NCI-H82 (cell line): ENCODE measurements at regions not wholly inside any gene's neighbourhood (a gene's known extent, or its start where the extent isn't known, plus 50 kb on each side); places are given as distances from the start of the nearest gene placed in this dataset.
A peak's percentile ranks its signal among the peaks of the same experiment; 100 is the strongest.

ENCODE experiments used
- DNase-seq: peaks from one replicate; lab custom pipeline; 2025; lab: John Stamatoyannopoulos, UW

GRCh38 chr1:4424254-4424653 is 230.2 kb upstream of the AJAP1 start:
- DNase-seq, result no peak

GRCh38 chr1:4424766-4425165 is 229.6 kb upstream of the AJAP1 start:
- no peak for DNase-seq

DNA sequence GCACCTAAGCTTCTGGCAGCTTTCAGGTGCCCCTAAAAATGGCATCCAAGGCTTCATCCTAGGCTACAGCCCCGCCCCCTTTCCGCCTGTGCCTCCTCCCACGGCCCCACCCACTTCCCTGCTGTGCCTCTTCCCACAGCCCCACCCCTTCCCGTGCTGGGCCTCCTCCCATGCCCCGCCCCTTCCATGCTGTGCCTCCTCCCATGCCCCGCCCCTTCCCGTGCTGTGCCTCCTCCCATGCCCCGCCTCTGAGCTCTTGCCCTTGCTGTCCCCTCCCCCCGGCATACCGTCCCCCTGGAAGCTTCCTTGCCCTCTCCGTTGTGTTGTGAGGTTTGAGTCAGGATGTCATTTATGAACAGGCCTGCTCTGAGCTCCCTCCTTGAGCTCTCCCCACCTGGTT is 228.5 kb upstream of the AJAP1 start:
- peak; percentile 50 for DNase-seq

- no peak for DNase-seq
These were observed 225.7 kb upstream of the AJAP1 start for GRCh38 chr1:4428711-4429110.

DNA sequence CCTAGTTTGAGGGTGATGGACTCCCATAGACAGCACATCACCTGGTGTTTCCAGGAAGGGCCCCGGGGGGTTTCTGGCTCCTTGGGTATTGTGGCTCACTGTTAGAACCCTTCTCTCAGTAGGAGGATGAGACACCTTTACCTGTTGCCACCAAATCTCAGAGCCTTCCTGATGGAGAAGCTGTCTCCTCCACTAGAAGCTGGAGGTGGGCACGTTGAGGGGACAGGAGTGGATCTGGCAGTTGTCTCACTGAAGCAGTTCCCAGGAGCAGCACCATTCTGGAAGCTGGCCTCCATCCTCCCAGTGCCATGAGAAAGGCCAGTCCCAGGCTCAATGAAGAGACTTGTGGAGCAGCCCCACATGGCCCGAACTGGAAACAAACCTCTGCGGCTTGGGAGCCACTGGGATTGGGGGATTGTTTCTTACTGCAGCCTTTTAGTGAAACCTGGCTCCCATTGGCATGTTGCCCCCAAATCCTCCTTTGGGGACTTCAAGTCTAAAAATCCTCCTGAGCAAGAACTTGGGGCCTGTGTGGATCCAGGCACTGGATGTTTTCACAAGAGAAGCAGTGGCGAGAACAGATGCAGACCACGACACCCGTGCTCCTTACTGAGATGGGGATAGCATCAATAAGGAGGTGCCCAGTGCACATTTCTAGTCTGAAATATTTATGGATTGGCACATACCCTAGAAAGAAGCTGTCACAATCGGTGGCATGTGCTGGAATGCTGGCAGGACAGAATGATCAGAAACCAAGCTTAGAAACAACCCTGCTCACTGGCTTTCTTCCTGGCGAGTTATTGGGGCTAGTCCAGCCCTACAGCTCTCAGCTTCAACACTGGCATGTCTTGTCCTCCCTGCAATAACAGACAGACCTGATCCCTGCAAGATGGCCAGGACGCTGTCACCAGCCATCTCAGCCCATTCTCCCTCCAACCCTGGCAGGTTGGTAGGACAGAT is 223.7 kb upstream of the AJAP1 start:
- no peak for DNase-seq

DNA sequence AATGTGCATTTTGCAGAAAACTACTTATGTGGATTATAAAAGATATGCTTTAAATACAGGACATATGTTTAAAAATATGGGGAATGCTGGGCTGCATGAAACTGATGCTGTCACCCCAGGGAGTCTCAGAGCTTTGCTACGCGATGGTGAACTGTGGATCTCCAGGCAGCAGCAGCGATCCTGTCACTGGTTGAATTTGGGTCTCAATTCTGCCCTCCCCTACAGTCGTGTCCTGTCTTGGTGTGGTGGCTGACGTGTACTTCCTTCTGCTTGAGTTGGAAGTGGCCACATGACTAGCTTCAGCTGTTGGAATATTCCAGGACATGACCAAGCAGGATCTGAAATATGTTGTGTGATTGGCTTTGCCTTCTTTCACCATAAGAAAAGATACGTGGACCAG is 222.9 kb upstream of the AJAP1 start:
- no peak for DNase-seq

DNA sequence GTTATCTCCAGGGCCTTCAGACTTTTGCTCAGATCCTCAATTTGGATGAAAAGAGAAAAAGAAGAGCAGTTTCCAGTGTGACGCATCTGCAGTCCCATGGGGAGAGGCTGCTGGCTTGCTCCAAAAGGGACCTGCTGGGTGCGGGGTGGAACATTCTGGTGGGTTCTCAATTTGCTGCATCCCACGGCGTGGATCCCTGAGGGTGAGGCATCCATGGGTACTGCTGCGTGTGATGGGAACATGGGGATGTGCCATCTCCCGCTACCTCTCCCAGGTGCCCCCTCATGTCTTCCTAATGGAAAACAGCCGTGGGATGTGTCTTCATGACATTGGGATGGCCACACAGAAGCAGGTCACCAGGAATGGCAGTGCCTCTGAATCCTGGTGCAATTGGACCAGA is 221.3 kb upstream of the AJAP1 start:
- no peak for DNase-seq

- DNase-seq, result no peak
These were observed 210.3 kb upstream of the AJAP1 start for GRCh38 chr1:4444086-4444485.

DNA sequence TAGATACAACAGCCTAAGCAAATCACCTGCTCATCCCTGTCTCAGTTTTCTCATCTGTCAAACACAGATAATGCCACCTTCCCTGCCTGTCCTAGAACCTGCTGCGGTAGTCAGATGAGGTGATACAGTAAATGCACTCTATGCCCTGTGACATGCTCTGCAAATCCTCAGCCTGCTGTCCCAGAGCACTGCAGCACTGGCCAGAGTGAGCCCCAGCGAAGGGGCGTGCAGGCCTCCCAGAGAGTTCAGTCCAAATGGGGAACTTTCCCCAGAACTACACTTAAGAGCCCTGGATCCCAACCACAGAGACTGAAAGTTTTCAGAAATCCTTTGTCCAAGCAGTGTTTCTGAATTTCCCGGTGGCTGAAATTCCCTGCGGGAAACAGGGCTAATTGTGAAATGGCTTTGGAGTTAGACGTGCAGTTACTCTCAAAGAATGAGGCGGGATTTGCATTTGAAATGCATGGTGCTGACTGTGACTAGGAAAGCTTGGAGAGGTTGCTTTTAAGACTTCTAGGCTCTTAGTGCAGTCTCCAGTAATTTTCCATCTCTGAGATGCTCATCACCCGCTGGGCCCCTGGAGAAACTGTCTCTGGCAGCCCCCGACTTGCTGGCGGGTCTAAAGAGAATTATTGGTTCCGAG is 206.5 kb upstream of the AJAP1 start:
- DNase-seq, result no peak

- no peak for DNase-seq
These were observed 204.4 kb upstream of the AJAP1 start for GRCh38 chr1:4449972-4450371.

DNA sequence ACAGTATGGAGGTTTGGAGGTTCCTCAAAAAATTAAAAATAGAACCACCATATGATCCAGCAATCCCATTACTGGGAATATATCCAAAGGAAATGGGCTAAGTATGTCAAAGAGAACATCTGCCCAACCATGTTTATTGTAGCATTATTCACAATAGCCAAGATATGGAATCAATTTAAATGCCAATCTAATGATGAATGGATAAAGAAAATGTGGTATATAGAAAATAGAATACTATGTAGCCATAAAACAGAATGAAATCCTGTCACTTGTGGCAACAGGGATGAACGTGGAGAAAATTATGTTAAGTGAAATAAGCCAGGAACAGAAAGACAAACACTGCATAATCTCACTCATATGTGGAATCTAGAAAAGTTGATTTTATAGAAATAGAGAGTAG is 201.7 kb upstream of the AJAP1 start:
- DNase-seq, result no peak

DNA sequence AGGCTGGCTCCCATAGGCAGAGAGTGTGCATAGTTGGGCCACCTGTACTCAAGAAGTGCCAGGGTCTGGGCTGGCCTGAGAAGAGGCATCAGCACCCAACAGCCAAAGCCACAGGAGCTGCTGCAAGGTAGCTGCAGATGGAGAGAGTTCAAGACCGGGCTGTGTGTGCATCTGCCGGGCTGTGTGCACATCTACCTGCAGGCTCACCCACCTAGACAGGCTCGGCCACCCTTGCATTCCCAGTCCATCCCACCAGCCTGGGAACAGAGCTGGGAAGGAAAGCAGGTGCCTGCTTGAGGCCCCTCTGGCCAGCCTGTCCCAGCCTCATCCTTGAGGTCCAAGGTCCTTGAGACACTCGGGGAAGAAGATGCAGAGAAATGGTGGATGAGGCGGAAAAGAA is 194.4 kb upstream of the AJAP1 start:
- DNase-seq, result no peak

- no peak for DNase-seq
These were observed 193.8 kb upstream of the AJAP1 start for GRCh38 chr1:4460651-4461050.

DNA sequence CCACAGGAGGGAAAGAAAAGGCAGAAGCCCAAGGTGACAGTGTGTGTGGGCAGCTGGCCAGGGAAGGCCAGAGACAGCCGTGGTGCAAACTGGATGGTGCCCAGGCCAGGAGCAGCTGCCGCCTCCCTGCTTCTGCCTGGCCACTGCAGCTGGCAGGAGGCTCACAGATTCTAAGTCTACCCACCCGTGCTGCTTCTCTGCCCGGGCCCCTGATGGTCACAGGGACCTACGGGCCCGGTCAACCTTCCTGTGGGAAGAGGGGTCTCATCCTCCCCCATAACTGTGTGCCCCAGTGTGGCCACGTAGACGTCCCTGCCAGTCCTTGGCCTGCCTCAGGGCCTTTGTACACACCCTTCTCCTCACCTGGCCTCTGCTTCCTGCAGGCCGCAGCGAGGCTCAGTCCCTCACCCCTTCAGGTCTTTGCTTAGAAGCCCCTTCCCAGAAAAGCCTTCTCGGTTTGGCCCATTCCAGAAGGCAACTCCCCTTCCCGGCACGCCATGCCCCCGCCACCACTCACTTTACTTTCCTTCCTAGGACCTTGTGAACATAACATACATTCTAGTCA is 192.6 kb upstream of the AJAP1 start:
- no peak for DNase-seq

GRCh38 chr1:4462831-4463484 is 191.5 kb upstream of the AJAP1 start:
- no peak for DNase-seq

- DNase-seq, result no peak
These were observed 190.8 kb upstream of the AJAP1 start for GRCh38 chr1:4463631-4464030.

- DNase-seq, result no peak
These were observed 189.9 kb upstream of the AJAP1 start for GRCh38 chr1:4464478-4464877.

DNA sequence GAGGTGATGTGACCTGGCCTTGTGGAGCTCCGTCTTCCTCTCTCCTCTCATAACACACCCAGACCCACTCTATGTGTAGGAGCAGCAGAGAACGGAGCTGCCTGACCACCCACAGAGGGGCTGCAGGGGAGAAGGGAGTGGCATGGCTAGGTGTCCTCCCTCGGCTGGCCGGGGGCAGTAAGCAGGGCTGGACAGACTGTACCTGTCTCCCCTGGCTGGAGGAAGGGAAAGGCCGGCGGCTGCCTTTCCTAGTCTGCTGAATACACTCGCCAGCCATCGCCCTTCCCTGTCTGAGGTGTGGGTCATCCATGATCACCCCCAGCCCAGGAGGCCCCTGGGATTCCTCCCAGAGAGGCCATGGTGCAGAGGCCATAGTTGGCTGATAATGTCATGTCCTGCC is 187.2 kb upstream of the AJAP1 start:
- DNase-seq, result no peak

DNA sequence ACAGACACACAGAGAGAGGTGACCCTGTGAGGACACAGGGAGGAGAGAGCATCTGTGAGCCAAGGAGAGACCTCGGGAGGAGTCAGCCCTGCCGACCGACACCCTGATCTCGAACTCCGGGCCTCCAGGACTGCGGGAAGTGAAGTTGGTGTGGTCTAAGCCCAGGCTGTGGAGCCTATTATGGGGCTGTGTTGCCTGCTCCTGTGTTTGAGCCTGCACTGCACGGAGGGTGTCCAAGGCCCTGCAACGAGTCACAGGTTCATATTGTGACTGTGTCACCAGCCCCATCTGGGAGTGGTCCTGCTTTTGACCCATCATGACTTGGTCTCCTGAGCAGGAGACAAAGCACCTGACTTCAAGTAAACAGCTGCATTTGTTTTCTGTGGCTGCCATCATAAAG is 186.0 kb upstream of the AJAP1 start:
- peak; percentile 45 for DNase-seq

DNA sequence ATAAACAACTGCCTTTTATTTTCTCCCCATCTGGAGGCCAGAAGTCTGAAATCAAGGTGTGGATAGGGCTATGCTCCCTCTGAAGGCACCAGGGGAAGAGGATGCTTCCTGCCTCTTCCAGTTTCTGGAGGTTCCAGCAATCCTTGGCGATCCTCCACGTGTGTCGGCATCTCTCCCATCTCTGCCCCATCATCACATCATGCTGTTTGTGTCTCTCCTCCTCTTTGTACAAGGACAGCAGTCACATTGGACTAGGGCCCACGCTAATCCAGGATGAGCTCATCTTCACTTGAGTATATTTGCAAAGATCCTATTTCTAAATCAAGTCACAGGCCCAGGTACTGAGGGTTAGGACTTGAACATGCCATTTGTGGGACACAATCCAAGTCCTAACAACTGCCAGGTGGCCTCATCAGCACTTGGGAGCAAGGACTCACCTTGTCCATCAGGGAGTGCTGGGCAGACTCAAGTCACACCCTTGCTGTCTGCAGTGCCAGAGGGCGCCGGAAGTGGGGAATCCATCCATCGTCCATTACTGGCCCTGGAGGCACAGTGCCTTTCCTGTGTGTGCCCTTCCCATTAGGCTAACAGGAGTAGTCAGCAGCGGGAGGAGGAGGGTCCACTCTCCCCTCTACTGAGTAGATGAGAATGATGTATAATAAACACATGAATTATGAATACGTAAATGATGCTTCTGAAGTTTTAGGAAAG is 185.4 kb upstream of the AJAP1 start:
- DNase-seq, result no peak

DNA sequence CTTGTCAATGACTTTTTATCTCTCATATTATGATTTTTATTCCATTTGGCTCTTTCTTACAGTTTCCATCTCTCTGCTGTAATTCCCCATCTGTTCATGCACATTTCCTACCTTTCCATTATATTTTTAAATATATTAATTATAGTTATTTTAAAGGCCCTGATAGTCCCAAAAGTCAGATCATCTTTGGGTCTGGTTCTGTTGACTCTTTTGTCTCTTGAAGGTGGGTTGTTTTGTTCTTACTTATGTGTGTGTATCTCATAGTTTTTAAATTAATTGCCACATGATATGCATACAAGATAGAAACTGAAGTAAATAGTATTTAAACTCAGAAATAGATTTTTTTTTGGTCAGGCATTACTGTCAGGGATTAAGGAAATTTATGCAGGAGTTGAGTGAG is 178.0 kb upstream of the AJAP1 start:
- DNase-seq, result no peak

GRCh38 chr1:4481451-4481850 is 173.0 kb upstream of the AJAP1 start:
- DNase-seq, result no peak
